ENCODE measurements at regions not wholly inside any gene's neighbourhood (a gene's known extent, or its start where the extent isn't known, plus 50 kb on each side); places are given as distances from the start of the nearest gene placed in this dataset.
"Not testable (repeated sequence)": the region's sequence is repeated elsewhere in the genome, so short reads cannot be mapped to it uniquely, and the experiment has no call there.

DNA sequence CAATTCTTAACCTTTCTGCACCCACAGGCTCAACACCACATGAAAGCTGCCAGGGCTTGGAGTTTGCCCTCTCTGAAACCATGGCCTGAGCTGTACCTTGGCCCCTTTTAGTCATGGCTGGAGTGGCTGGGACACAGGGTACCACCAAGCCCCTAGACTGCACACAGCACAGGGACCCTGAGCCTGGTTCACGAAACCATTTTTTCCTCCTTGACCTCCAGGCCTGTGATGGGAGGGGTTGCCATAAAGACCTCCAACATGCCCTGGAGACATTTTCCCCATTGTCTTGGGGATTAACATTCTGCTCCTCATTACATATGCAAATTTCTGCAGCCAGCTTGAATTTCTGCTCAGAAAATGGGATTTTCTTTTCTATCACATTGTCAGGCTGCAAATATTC is 113.4 kb downstream of the XPNPEP1 start:
- not testable (repeated sequence) for H3K9ac ChIP-seq (ENCODE audit: low read depth, low read length, poor library complexity, severe bottlenecking); H3K27me3 ChIP-seq (ENCODE audit: insufficient read depth, low read length, poor library complexity, severe bottlenecking); H3K4me2 ChIP-seq (ENCODE audit: low read depth, low read length, poor library complexity, severe bottlenecking); H3K4me1 ChIP-seq (ENCODE audit: insufficient read depth, low read length, poor library complexity, severe bottlenecking); H3K9me3 ChIP-seq (ENCODE audit: insufficient read depth, low read depth, low read length); H2AFZ ChIP-seq (ENCODE audit: low read length); H3K36me3 ChIP-seq (ENCODE audit: insufficient read depth, low read length); H3K9me2 ChIP-seq (replicated peaks; ENCODE audit: low read depth, low read length); H3K4me3 ChIP-seq (ENCODE audit: low read length, poor library complexity, severe bottlenecking); H3K79me2 ChIP-seq (ENCODE audit: insufficient read depth, low read length); H3F3A ChIP-seq (ENCODE audit: low read depth); H4K20me1 ChIP-seq (ENCODE audit: insufficient read depth, low read length, poor library complexity, severe bottlenecking)

DNA sequence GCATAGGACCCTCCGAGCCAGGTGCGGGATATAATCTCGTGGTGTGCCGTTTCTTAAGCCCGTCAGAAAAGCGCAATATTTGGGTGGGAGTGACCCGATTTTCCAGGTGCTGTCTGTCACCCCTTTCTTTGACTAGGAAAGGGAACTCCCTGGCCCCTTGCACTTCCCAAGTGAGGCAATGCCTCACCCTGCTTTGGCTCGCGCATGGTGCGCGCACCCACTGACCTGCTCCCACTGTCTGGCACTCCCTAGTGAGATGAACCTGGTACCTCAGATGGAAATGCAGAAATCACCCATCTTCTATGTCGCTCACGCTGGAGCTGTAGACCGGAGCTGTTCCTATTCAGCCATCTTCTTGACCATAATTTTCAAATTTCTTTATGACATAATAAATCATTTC is 122.1 kb downstream of the XPNPEP1 start:
- H3K27me3 ChIP-seq (ENCODE audit: insufficient read depth, low read length, poor library complexity, severe bottlenecking); H4K20me1 ChIP-seq (ENCODE audit: insufficient read depth, low read length, poor library complexity, severe bottlenecking); H2AFZ ChIP-seq (ENCODE audit: low read length): not testable (repeated sequence)

DNA sequence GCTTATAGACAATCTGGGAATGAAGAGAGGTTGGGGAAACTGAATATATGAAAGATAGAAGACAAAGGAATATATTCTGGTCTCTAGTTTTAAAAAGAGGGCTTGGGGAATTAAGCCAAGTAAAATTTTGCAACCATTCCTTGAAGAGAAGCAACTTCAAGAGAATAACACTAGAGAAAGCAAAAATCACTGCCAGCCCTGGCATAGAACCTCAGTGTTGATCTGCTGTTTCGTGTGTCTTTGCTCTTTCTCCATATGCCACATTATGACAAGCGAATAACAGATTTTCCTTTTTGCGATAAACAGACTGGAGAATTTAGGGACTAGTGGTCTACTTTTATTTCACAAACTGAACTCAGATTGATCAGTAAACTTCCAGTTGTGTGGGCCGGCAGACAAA is 132.7 kb downstream of the XPNPEP1 start:
- H3F3A ChIP-seq (ENCODE audit: low read depth), result no peaks in the 10 kb centered on the region
- H3K4me3 ChIP-seq (ENCODE audit: low read length, poor library complexity, severe bottlenecking), result no peak overlapping the region
- H3K9me2 ChIP-seq (replicated peaks; ENCODE audit: low read depth, low read length), result no peaks in the 10 kb centered on the region
- no peaks in the 10 kb centered on the region for H4K20me1 ChIP-seq (ENCODE audit: insufficient read depth, low read length, poor library complexity, severe bottlenecking)
- no peak overlapping the region for H3K9ac ChIP-seq (ENCODE audit: low read depth, low read length, poor library complexity, severe bottlenecking)
- no peaks in the 10 kb centered on the region for H3K79me2 ChIP-seq (ENCODE audit: insufficient read depth, low read length)
- no peaks in the 10 kb centered on the region for H3K9me3 ChIP-seq (ENCODE audit: insufficient read depth, low read depth, low read length)
- no peaks in the 10 kb centered on the region for H3K4me1 ChIP-seq (ENCODE audit: insufficient read depth, low read length, poor library complexity, severe bottlenecking)
- TF ChIP-seq EZH2phosphoT487 (IDR thresholded peaks at IDR 0.05; ENCODE audit: borderline replicate concordance), result no peak
- TF ChIP-seq, protein P1, sequence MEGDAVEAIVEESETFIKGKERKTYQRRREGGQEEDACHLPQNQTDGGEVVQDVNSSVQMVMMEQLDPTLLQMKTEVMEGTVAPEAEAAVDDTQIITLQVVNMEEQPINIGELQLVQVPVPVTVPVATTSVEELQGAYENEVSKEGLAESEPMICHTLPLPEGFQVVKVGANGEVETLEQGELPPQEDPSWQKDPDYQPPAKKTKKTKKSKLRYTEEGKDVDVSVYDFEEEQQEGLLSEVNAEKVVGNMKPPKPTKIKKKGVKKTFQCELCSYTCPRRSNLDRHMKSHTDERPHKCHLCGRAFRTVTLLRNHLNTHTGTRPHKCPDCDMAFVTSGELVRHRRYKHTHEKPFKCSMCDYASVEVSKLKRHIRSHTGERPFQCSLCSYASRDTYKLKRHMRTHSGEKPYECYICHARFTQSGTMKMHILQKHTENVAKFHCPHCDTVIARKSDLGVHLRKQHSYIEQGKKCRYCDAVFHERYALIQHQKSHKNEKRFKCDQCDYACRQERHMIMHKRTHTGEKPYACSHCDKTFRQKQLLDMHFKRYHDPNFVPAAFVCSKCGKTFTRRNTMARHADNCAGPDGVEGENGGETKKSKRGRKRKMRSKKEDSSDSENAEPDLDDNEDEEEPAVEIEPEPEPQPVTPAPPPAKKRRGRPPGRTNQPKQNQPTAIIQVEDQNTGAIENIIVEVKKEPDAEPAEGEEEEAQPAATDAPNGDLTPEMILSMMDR (conservative IDR thresholded peaks at IDR 0.05; ENCODE audit: low read length), result no peak
- no peaks in the 10 kb centered on the region for H3K27me3 ChIP-seq (ENCODE audit: insufficient read depth, low read length, poor library complexity, severe bottlenecking)
- no peaks in the 10 kb centered on the region for H3K36me3 ChIP-seq (ENCODE audit: insufficient read depth, low read length)
- no peak overlapping the region for H2AFZ ChIP-seq (ENCODE audit: low read length)
- H3K4me2 ChIP-seq (ENCODE audit: low read depth, low read length, poor library complexity, severe bottlenecking), result no peak overlapping the region

More for the DNA sequence above, 122.1 kb downstream of the XPNPEP1 start:
- not testable (repeated sequence) for H3K9me2 ChIP-seq (replicated peaks; ENCODE audit: low read depth, low read length); H3K4me1 ChIP-seq (ENCODE audit: insufficient read depth, low read length, poor library complexity, severe bottlenecking); H3K9ac ChIP-seq (ENCODE audit: low read depth, low read length, poor library complexity, severe bottlenecking); H3F3A ChIP-seq (ENCODE audit: low read depth); H3K9me3 ChIP-seq (ENCODE audit: insufficient read depth, low read depth, low read length); H3K79me2 ChIP-seq (ENCODE audit: insufficient read depth, low read length); H3K36me3 ChIP-seq (ENCODE audit: insufficient read depth, low read length); H3K4me3 ChIP-seq (ENCODE audit: low read length, poor library complexity, severe bottlenecking); H3K4me2 ChIP-seq (ENCODE audit: low read depth, low read length, poor library complexity, severe bottlenecking)

DNA sequence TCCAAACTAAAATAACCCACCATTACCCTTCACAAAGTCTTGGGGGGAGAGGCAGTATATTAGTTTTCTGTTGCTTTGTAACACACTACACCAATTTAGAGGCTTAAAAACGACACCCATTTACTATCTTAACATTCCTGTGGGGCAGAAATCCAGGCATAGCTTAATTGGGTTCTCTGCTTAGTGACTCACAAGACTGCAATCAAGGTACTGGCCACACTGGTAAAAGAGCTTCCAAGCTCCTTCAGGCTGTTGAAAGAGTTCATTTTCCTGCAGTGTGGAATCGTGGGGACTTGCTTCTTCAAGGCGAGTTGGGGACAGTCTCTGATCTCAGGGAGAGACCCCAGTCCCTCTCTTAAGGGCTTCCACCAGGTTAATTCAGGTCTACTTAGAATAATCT is 139.1 kb downstream of the XPNPEP1 start:
- Histone ChIP-seq H3K27me3 (ENCODE audit: insufficient read depth, low read length, poor library complexity, severe bottlenecking) (no peaks in the 10 kb centered on the region), H3K9me2 (replicated peaks; ENCODE audit: low read depth, low read length) (no peaks in the 10 kb centered on the region), H3F3A (ENCODE audit: low read depth) (no peaks in the 10 kb centered on the region), H3K9ac (ENCODE audit: low read depth, low read length, poor library complexity, severe bottlenecking) (no peak overlapping the region), H3K4me2 (ENCODE audit: low read depth, low read length, poor library complexity, severe bottlenecking) (no peak overlapping the region), H3K79me2 (ENCODE audit: insufficient read depth, low read length) (no peaks in the 10 kb centered on the region), H4K20me1 (ENCODE audit: insufficient read depth, low read length, poor library complexity, severe bottlenecking) (no peaks in the 10 kb centered on the region), H2AFZ (ENCODE audit: low read length) (no peak overlapping the region), H3K9me3 (ENCODE audit: insufficient read depth, low read depth, low read length) (no peaks in the 10 kb centered on the region), H3K36me3 (ENCODE audit: insufficient read depth, low read length) (no peaks in the 10 kb centered on the region), H3K4me1 (ENCODE audit: insufficient read depth, low read length, poor library complexity, severe bottlenecking) (no peaks in the 10 kb centered on the region), H3K4me3 (ENCODE audit: low read length, poor library complexity, severe bottlenecking) (no peak overlapping the region)
- no peak for TF ChIP-seq EZH2phosphoT487 (IDR thresholded peaks at IDR 0.05; ENCODE audit: borderline replicate concordance)
- TF ChIP-seq, protein P1 (conservative IDR thresholded peaks at IDR 0.05; ENCODE audit: low read length), result no peak

Data from Loucy (cell line).